A549 (cell line): ENCODE measurements at regions not wholly inside any gene's neighbourhood (a gene's known extent, or its start where the extent isn't known, plus 50 kb on each side); places are given as distances from the start of the nearest gene placed in this dataset.

Experiments
- ATAC-seq, 2 experiments: fragments of 200-7000 bp in 1 of 2; fragments of >200 bp in 1 of 2; cut with Nextera tagmentation in 1 of 2; cut with Tn5 transposase in 1 of 2; 3 replicates each; pipeline versions ENCODE4 v1.8.0 to v1.9.1; 2018 to 2020; ENCODE audit warnings: mild to moderate bottlenecking in 1 of 2, moderate library complexity in 1 of 2
- CTCF ChIA-PET: fragments of 300-600 bp; sonication (Branson Sonifier 250); formaldehyde crosslinking; extraction: SDS; loops from one replicate; lab custom pipeline; 2021; ENCODE audit warnings: antibody characterized with exemption, inconsistent platforms; lab: Yijun Ruan, JAX
- POLR2A ChIA-PET: fragments of 350-600 bp; formaldehyde crosslinking; extraction: SDS; loops from one replicate; lab custom pipeline; 2021; ENCODE audit warnings: antibody characterized with exemption, inconsistent platforms; lab: Yijun Ruan, JAX
- DNase-seq, 2 experiments: peaks; one replicate each; pipeline versions ENCODE4 v3.0.0 to v3.0.0-alpha.2; 2011 to 2016; ENCODE audit warnings: low read depth in 1 of 2, low spot score in 1 of 2
- FAIRE-seq: peaks from 2 replicates; lab custom pipeline; 2011; peaks lifted over from hg19 to GRCh38; lab: Jason Lieb, UNC
- H3K27ac ChIP-seq, 2 experiments: fragments of >200 bp; sonication (Bioruptor Twin); formaldehyde crosslinking; 3 replicates each; pipeline ENCODE4 v1.5.1; 2016 to 2017
- H3K4me1 ChIP-seq: fragments of >200 bp; sonication (Bioruptor Twin); formaldehyde crosslinking; 3 replicates; pipeline ENCODE4 v1.6.1; 2016
- H3K4me2 ChIP-seq: fragments of >200 bp; sonication (Bioruptor Twin); formaldehyde crosslinking; 3 replicates; pipeline ENCODE4 v1.6.1; 2016
- H3K4me3 ChIP-seq: fragments of >200 bp; sonication (Bioruptor Twin); formaldehyde crosslinking; 3 replicates; pipeline ENCODE4 v1.5.1; 2016
- H3K9me3 ChIP-seq: fragments of >200 bp; sonication (Bioruptor Twin); formaldehyde crosslinking; 3 replicates; pipeline ENCODE4 v1.6.1; 2016
- BCL3 ChIP-seq: fragments of >200 bp; sonication (Bioruptor Twin); formaldehyde crosslinking; IDR thresholded peaks from 3 replicates; pipeline ENCODE4 v1.6.1; 2016
- BHLHE40 ChIP-seq: IDR thresholded peaks from 2 replicates; pipeline ENCODE4 v1.6.1; 2012; ENCODE audit warnings: low read depth, low read length, inconsistent platforms
- CBX8 ChIP-seq: fragments of 200-600 bp; sonication (generic); IDR thresholded peaks from 2 replicates; pipeline ENCODE4 v1.6.1; 2016
- CTCF ChIP-seq: fragments of >200 bp; sonication (Bioruptor Twin); formaldehyde crosslinking; IDR thresholded peaks from 3 replicates; pipeline ENCODE4 v1.5.1; 2016
- EHMT2 ChIP-seq: fragments of 200-600 bp; sonication (generic); IDR thresholded peaks from 2 replicates; pipeline ENCODE4 v1.6.1; 2016; ENCODE audit warnings: antibody characterized with exemption, low read depth, mild to moderate bottlenecking, moderate library complexity
- ESRRA ChIP-seq: fragments of 150-350 bp; IDR thresholded peaks from 2 replicates; pipeline ENCODE4 v1.6.1; 2014; ENCODE audit warnings: mild to moderate bottlenecking, low read length, borderline replicate concordance
- FOSB ChIP-seq: fragments of 250-450 bp; sonication (Bioruptor Pico); IDR thresholded peaks from 2 replicates; pipeline ENCODE4 v1.5.0; 2020; ENCODE audit warnings: mild to moderate bottlenecking, moderate library complexity
- FOSL2 ChIP-seq, 2 experiments: fragments of 450-650 bp in 1 of 2; fragments of >200 bp in 1 of 2; sonication (Bioruptor Twin) in 1 of 2; formaldehyde crosslinking; IDR thresholded peaks; 2 replicates each; pipeline versions ENCODE4 v1.5.0 to v1.6.1; 2016 to 2020; ENCODE audit warnings: mild to moderate bottlenecking in 1 of 2, moderate library complexity in 1 of 2
- HEYL ChIP-seq: fragments of 250-450 bp; sonication (Bioruptor Pico); IDR thresholded peaks from 2 replicates; pipeline ENCODE4 v1.8.0; 2021; ENCODE audit warnings: mild to moderate bottlenecking, moderate library complexity
- HOXA7 ChIP-seq: fragments of 250-450 bp; sonication (Bioruptor Pico); IDR thresholded peaks from 2 replicates; pipeline ENCODE4 v1.5.0; 2020; ENCODE audit warnings: mild to moderate bottlenecking, moderate library complexity
- HOXB13 ChIP-seq: fragments of 250-450 bp; sonication (Bioruptor Pico); IDR thresholded peaks from 2 replicates; pipeline ENCODE4 v1.5.0; 2020; ENCODE audit warnings: low read depth, mild to moderate bottlenecking, moderate library complexity
- HOXB5 ChIP-seq: fragments of 250-450 bp; sonication (Bioruptor Pico); IDR thresholded peaks from 2 replicates; pipeline ENCODE4 v1.5.0; 2020; ENCODE audit warnings: mild to moderate bottlenecking, moderate library complexity
- JUN ChIP-seq, 2 experiments: fragments of >200 bp; sonication (Bioruptor Twin); formaldehyde crosslinking; IDR thresholded peaks; 2 replicates in 1 of 2; 3 replicates in 1 of 2; pipeline ENCODE4 v1.6.1; 2016 to 2017
- JUNB ChIP-seq: fragments of >200 bp; sonication (Bioruptor Twin); formaldehyde crosslinking; IDR thresholded peaks from 2 replicates; pipeline ENCODE4 v1.6.1; 2016
- NPAS2 ChIP-seq: fragments of 250-450 bp; sonication (Bioruptor Pico); IDR thresholded peaks from 2 replicates; pipeline ENCODE4 v1.8.0; 2022; ENCODE audit warnings: mild to moderate bottlenecking, moderate library complexity, borderline replicate concordance
- PHF8 ChIP-seq: fragments of 200-600 bp; sonication (generic); IDR thresholded peaks from 2 replicates; pipeline ENCODE4 v1.6.1; 2016; ENCODE audit warnings: low read depth, mild to moderate bottlenecking, antibody characterized with exemption, moderate library complexity, borderline replicate concordance
- RAD21 ChIP-seq, 2 experiments: fragments of >200 bp in 1 of 2; sonication (Bioruptor Twin) in 1 of 2; formaldehyde crosslinking in 1 of 2; IDR thresholded peaks in 1 of 2; conservative IDR thresholded peaks in 1 of 2; 2 replicates in 1 of 2; 3 replicates in 1 of 2; pipeline ENCODE4 v1.6.1; 2012 to 2018; ENCODE audit warnings: inconsistent platforms in 1 of 2
- RARB ChIP-seq: fragments of 250-450 bp; sonication (Bioruptor Pico); IDR thresholded peaks from 2 replicates; pipeline ENCODE4 v1.8.0; 2021; ENCODE audit warnings: mild to moderate bottlenecking, moderate library complexity
- REST ChIP-seq: fragments of 200-600 bp; sonication (generic); IDR thresholded peaks from 2 replicates; pipeline ENCODE4 v1.6.1; 2016; ENCODE audit warnings: antibody characterized with exemption, mild to moderate bottlenecking, moderate library complexity
- RNF2 ChIP-seq: fragments of 200-600 bp; sonication (generic); IDR thresholded peaks from 2 replicates; pipeline ENCODE4 v1.6.1; 2016; ENCODE audit warnings: low read depth, mild to moderate bottlenecking, antibody characterized with exemption, moderate library complexity, borderline replicate concordance
- TFCP2L1 ChIP-seq: fragments of 250-450 bp; sonication (Bioruptor Pico); IDR thresholded peaks from 2 replicates; pipeline ENCODE4 v1.5.0; 2021; ENCODE audit warnings: mild to moderate bottlenecking
- ZC3H11A ChIP-seq: fragments of 450-650 bp; IDR thresholded peaks from 2 replicates; pipeline ENCODE4 v1.6.1; 2014; ENCODE audit warnings: antibody characterized with exemption, mild to moderate bottlenecking
- ZNF302 ChIP-seq: fragments of 250-450 bp; sonication (Bioruptor Pico); IDR thresholded peaks from 2 replicates; pipeline ENCODE4 v1.9.0; 2021; ENCODE audit warnings: inconsistent platforms, mild to moderate bottlenecking, moderate library complexity
- ZSCAN20 ChIP-seq: fragments of 250-450 bp; sonication (Bioruptor Pico); IDR thresholded peaks from 2 replicates; pipeline ENCODE4 v1.8.0; 2022; ENCODE audit warnings: mild to moderate bottlenecking, moderate library complexity
- WGBS: methylation state at CpG from one replicate; pipeline ENCODE4 v1.1.6; 2017; ENCODE audit errors: missing lambda C conversion rate; 5-methylcytosine and 5-hydroxymethylcytosine counted together

DNA sequence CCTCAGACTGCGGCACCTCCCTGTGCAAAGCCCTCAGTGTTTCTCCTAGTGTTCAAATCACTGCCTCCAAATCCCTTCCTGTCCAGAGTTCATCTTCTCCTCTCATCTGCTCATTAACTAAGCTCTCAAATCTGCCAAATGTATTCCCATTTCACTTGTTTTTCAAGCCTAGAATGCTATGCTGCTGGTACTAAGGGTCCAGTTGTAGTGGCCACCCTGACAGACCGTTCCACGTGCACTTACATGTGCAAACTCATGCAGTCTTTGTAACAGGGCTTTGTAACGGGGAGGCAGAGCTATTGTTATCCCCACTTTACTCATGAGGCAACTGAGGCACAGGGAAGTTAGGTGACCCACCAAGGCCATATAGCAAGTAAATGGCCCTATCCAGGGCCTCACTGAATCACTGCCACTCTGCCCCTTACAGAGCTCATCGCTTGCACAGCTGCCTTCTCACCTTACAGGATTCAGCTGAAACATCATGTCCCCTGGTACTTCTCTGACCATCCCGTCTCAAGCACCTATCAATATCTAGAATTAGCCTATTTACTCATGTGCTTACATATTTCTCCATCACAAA lies 153.0 kb upstream of the PDE1C start (continued):
- TF ChIP-seq EHMT2, result no peak

DNA sequence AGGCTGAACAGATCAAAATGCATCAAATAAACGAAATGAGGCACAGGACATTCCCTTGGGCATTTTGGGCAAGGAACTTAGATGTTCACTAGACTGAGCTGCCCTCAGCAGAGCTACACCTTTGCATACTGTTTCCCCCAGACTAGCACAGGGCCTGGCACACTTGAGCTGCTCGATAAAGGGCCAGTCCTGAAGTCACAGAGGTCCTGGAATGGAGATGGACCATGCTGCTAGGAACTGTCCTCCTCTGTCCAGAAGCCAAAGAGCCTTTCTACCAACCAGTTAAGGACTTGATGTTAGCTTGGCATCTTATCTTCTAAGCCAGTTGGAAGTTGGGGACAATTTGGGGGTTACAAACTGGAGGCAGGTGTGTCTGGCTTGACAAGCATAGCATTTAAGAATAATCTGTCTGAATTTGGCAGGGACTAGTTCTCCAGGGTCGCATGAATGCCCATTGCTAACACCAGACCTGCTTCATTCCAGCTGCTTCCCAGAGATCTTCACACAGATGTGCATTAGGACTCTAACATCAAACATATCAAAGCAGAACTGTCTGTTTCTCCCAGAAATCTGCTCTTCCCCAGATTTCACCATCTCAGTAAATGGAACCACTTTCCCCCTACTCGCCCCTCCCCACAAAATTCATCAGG lies 152.2 kb upstream of the PDE1C start:
- 5% methylated on average over 4 of the region's 4 CpGs for WGBS
- H3K4me1 ChIP-seq, result no peaks in the 10 kb centered on the region
- H3K27ac ChIP-seq, result no peak overlapping the region
- TF ChIP-seq RAD21 (conservative IDR thresholded peaks at IDR 0.05 in 1 of 2, IDR thresholded peaks at IDR 0.05 in 1 of 2), result no peak
- no peak for TF ChIP-seq JUNB
- TF ChIP-seq NPAS2 (CRISPR knock-in tag), result no peak
- TF ChIP-seq ESRRA, result no peak
- TF ChIP-seq HOXB5 (CRISPR knock-in tag), result no peak
- TF ChIP-seq REST, result no peak
- no peak for TF ChIP-seq PHF8
- no peak overlapping the region for H3K4me2 ChIP-seq
- DNase-seq (no peak), FAIRE-seq (no peak), ATAC-seq (no peak)
- no peak overlapping the region for H3K4me3 ChIP-seq
- H3K9me3 ChIP-seq, result no peaks in the 10 kb centered on the region
- ChIA-PET CTCF (interaction anchor here (0.6 to 7.3 kb wide), 6 partner anchors 11 to 487 kb away, joined by 3 to 49 read pairs (median 8); no protein-coding TSS in a partner anchor), POLR2A (no interaction called here)

DNA sequence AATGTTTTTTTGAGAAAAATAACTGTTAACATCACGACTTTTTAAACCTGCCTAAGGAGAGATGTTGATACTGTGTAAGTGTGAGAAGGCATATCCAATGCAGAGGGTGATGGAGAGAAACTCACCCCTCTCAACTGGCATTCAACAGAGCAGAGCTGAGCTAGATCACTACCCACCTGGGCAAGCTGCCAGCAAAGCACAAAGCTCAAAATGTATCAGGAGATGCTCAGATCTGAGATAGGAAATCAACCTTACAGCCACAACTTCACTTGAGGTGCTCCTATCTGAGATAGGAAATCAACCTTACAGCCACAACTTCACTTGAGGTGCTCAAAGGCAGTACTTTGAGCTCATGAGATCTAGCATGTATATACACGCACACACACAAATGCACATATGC lies 151.5 kb upstream of the PDE1C start:
- ATAC-seq (no peak), DNase-seq (no peak), FAIRE-seq (no peak)
- Histone ChIP-seq H3K4me3 (no peak overlapping the region), H3K4me1 (no peaks in the 10 kb centered on the region), H3K9me3 (no peaks in the 10 kb centered on the region), H3K27ac (no peak overlapping the region), H3K4me2 (no peak overlapping the region)
- CTCF ChIA-PET, result interaction anchor here (0.6 to 7.3 kb wide), 6 partner anchors 10 to 486 kb away, joined by 3 to 49 read pairs (median 8); no protein-coding TSS in a partner anchor
- TF ChIP-seq RARB (no peak), JUN (IDR thresholded peaks at IDR 0.05) (no peak), RNF2 (no peak), BHLHE40 (no peak), EHMT2 (no peak)
- WGBS, result 42% methylated on average over 2 of the region's 2 CpGs
- POLR2A ChIA-PET, result no interaction called here

GRCh38 chr7:32221056-32221455 lies 150.8 kb upstream of the PDE1C start:
- 80% methylated on average over 2 of the region's 2 CpGs for WGBS
- Histone ChIP-seq H3K4me3 (no peak overlapping the region), H3K9me3 (no peaks in the 10 kb centered on the region), H3K4me1 (no peaks in the 10 kb centered on the region), H3K4me2 (no peak overlapping the region), H3K27ac (no peak overlapping the region)
- no peak for DNase-seq
- no peak for ATAC-seq
- FAIRE-seq, result no peak
- POLR2A ChIA-PET, result no interaction called here
- CTCF ChIA-PET, result interaction anchor here (1.6 to 7.3 kb wide), 6 partner anchors 9 to 1028 kb away, joined by 4 to 49 read pairs (median 8); no protein-coding TSS in a partner anchor
- TF ChIP-seq NPAS2 (CRISPR knock-in tag), result no peak
- TF ChIP-seq HEYL, result no peak
- TF ChIP-seq TFCP2L1 (CRISPR knock-in tag), result no peak
- no peak for TF ChIP-seq CBX8
- no peak for TF ChIP-seq CTCF
- no peak for TF ChIP-seq BHLHE40
- no peak for TF ChIP-seq ZSCAN20
- TF ChIP-seq ZC3H11A, result no peak
- TF ChIP-seq EHMT2, result no peak
- no peak for TF ChIP-seq ZNF302 (CRISPR knock-in tag)
- TF ChIP-seq FOSL2 (IDR thresholded peaks at IDR 0.05), result no peak
- no peak for TF ChIP-seq FOSL2 (CRISPR knock-in tag; IDR thresholded peaks at IDR 0.05)
- TF ChIP-seq HOXA7 (CRISPR knock-in tag), result no peak
- no peak for TF ChIP-seq BCL3
- no peak for TF ChIP-seq FOSB (CRISPR knock-in tag)
- TF ChIP-seq HOXB13 (CRISPR knock-in tag), result no peak
